H1 (cell line): ENCODE measurements at regions not wholly inside any gene's neighbourhood (a gene's known extent, or its start where the extent isn't known, plus 50 kb on each side); places are given as distances from the start of the nearest gene placed in this dataset.

Experiments
- PHF8 ChIP-seq: fragments of 200-600 bp; sonication (generic); conservative IDR thresholded peaks from 2 replicates; pipeline ENCODE4 v1.7.1; 2012; ENCODE audit warnings: low read depth, mild to moderate bottlenecking, inconsistent platforms, low read length, moderate library complexity

DNA sequence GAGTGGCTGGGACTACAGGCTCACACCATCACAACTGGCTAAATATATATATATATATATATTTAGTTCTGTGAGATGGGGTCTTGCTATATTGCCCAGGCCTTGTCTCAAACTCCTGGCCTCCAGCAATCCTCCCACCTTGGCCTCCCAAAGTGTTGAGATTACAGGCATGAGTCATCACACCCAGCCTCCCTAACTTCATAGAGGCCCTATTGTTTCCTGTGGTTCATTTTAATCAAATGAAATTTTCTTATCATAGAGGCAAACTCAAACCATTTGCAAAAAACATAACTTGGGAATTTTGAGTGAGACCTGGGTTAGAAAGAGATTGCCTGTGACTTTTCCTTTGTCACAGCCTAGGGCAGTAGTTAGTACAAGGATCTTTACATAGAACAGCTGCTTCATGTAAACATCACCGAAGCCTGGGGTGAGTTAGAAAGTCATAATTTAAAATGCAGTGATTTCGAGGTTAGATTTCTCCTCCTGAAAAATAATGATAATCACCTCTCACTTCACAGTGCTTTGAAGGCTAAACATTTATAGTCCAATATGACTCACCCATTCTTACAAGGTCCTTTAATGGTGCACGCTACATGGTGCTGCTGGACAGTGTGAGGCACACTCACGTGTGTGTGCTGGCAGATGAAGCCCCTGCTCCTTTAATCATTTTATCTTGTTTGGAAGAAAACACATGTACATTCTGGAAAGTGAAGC is 188.9 kb downstream of the RHOU start (continued):
- no peak for TF ChIP-seq PHF8
- TF ChIP-seq, all 59 proteins: peak for 0
